ENCODE measurements at regions not wholly inside any gene's neighbourhood (a gene's known extent, or its start where the extent isn't known, plus 50 kb on each side); places are given as distances from the start of the nearest gene placed in this dataset.
"Not testable (repeated sequence)": the region's sequence is repeated elsewhere in the genome, so short reads cannot be mapped to it uniquely, and the experiment has no call there.

DNA sequence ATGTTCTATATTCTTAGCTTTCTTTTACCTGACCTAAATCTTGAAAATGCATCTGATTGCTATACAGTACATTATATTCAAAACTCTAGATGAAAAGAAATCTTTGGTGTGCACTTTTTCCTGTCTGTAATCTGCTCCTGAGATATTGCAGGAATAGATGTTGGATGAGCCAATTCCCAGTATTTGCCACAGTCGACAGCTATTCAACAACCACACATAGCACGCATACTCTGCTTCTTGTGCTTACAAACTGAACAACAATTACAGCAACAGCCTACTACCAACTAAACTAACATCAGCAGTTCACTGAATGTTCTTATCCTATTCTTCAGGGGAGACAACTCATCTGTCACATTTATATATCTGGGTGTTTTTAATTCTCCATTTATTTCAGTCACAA is 573.9 kb upstream of the GRID2 start:
- TF ChIP-seq POLR2A (IDR thresholded peaks at IDR 0.05) (no peak), CTCF (IDR thresholded peaks at IDR 0.05) (no peak)
- intact Hi-C loops (cut with DNase I), result no loop called here
- DNase-seq (no peak), ATAC-seq (no peak)
- Histone ChIP-seq H3K36me3 (replicated peaks in 1 of 2; ENCODE audit: insufficient read depth in 1 of 2, low read depth in 2 of 2) (no peaks in the 10 kb centered on the region), H3K4me3 (no peak overlapping the region), H3K27ac (no peak overlapping the region), H3K27me3 (no peaks in the 10 kb centered on the region), H3K4me1 (no peaks in the 10 kb centered on the region), H3K9me3 (no peaks in the 10 kb centered on the region)
- WGBS, 2 donors, result 79 to 83% methylated on average over 2 of the region's 2 CpGs

- DNase-seq (no peak), ATAC-seq (no peak)
- no peaks in the 10 kb centered on the region for H3K9me3 ChIP-seq
- no peak overlapping the region for H3K4me3 ChIP-seq
- 40 to 62% methylated on average over 1 of the region's 1 CpG for WGBS, 2 donors
- H3K36me3 ChIP-seq (replicated peaks in 1 of 2; ENCODE audit: insufficient read depth in 1 of 2, low read depth in 2 of 2), result no peaks in the 10 kb centered on the region
- intact Hi-C loops (cut with DNase I), result no loop called here
- H3K4me1 ChIP-seq, result no peaks in the 10 kb centered on the region
- no peaks in the 10 kb centered on the region for H3K27me3 ChIP-seq
- no peak overlapping the region for H3K27ac ChIP-seq
- TF ChIP-seq CTCF (IDR thresholded peaks at IDR 0.05), result no peak
- TF ChIP-seq POLR2A (IDR thresholded peaks at IDR 0.05), result no peak
Measured at GRCh38 chr4:91734682-91735081, 569.1 kb upstream of the GRID2 start.

GRCh38 chr4:91738831-91739230 is 564.9 kb upstream of the GRID2 start:
- intact Hi-C loops (cut with DNase I); ATAC-seq; H3K27ac ChIP-seq; H3K4me1 ChIP-seq; H3K27me3 ChIP-seq; H3K9me3 ChIP-seq; DNase-seq; H3K36me3 ChIP-seq (replicated peaks in 1 of 2; ENCODE audit: insufficient read depth in 1 of 2, low read depth in 2 of 2); H3K4me3 ChIP-seq: not testable (repeated sequence)

DNA sequence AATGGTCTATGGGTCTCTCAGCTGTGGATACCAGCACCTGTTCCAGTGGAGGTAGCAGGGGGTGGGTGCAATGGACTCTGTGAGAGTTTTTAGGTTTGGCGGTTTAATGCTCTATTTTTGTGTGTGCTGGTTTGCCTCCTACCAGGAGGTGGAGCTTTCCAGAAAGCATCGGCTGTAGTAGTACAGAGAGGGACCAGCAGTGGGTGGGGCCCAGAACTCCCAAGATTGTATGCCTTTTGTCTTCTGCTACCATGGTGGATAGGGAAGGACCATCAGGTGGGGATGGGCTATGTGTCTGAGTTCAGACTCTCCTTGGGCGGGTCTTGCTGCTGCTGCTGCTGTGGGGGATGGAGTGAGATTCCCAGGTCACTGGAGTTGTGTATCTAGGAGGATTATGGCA is 557.2 kb upstream of the GRID2 start:
- 47 to 65% methylated on average over 3 of the region's 3 CpGs for WGBS, 2 donors
- H3K9me3 ChIP-seq, result no peaks in the 10 kb centered on the region
- H3K4me1 ChIP-seq, result no peaks in the 10 kb centered on the region
- H3K36me3 ChIP-seq (replicated peaks in 1 of 2; ENCODE audit: insufficient read depth in 1 of 2, low read depth in 2 of 2), result no peaks in the 10 kb centered on the region
- ATAC-seq (no peak), DNase-seq (no peak)
- no peak overlapping the region for H3K4me3 ChIP-seq
- no peak for TF ChIP-seq POLR2A (IDR thresholded peaks at IDR 0.05)
- TF ChIP-seq CTCF (IDR thresholded peaks at IDR 0.05), result no peak
- no peaks in the 10 kb centered on the region for H3K27me3 ChIP-seq
- no peak overlapping the region for H3K27ac ChIP-seq
- intact Hi-C loops (cut with DNase I), result no loop called here

DNA sequence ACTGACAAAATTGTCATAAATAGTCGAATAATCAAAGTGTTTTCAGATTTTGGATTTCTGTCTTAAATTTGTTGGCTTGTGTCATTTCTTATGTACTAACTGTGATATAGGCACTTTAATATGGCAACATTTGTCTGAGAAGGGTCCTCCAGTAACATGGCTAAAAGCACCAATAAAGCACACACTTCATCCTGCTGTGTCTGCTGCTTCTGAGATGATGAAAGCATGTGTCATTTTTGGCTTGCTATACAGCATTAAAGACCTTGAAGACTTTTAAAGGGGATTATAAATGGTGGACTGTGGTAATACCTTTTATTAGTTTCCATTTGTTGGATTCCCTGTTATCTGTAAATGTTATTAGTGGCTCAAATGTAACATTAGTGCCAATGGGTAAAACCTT is 551.8 kb upstream of the GRID2 start:
- Histone ChIP-seq H3K27ac (no peak overlapping the region), H3K27me3 (no peaks in the 10 kb centered on the region), H3K9me3 (no peaks in the 10 kb centered on the region), H3K36me3 (replicated peaks in 1 of 2; ENCODE audit: insufficient read depth in 1 of 2, low read depth in 2 of 2) (no peaks in the 10 kb centered on the region), H3K4me1 (no peaks in the 10 kb centered on the region), H3K4me3 (no peak overlapping the region)
- 59 to 80% methylated on average over 1 of the region's 1 CpG for WGBS, 2 donors
- intact Hi-C loops (cut with DNase I), result no loop called here
- DNase-seq, result no peak
- no peak for ATAC-seq
- TF ChIP-seq POLR2A (IDR thresholded peaks at IDR 0.05) (no peak), CTCF (IDR thresholded peaks at IDR 0.05) (no peak)

All from body of pancreas (tissue), 4 donors.